ENCODE measurements at regions not wholly inside any gene's neighbourhood (a gene's known extent, or its start where the extent isn't known, plus 50 kb on each side); places are given as distances from the start of the nearest gene placed in this dataset.

DNA sequence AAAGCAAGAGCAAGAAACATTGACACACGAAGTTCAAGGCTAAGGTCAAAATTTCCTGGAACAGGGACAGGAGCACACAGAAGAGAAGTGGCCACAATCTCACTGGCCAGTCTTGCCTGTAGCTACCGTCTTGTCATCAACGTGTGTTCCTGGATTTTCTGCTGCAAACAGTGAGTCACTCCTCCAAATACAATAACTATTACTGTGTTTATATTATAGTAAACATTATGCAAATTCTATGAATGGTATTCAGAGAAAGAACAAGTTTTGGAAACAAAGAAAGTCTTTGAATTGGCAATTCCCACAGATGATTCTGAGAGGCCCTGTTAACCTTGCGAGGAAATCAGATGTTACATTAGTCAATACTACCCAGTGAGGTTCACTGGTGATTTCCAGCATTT lies 220.5 kb downstream of the FAM43A start:
- Histone ChIP-seq H4K5ac (ENCODE audit: insufficient read length, low read depth, low read length) (no peak overlapping the region), H2BK12ac (ENCODE audit: insufficient read length, low read depth, low read length) (no peak overlapping the region), H3K9me3 (ENCODE audit: control insufficient read depth, low read depth, low read length) (no peaks in the 10 kb centered on the region), H3K56ac (ENCODE audit: insufficient read length, low read depth, low read length) (no peak overlapping the region), H3K79me2 (ENCODE audit: insufficient read depth, low read length) (no peaks in the 10 kb centered on the region), H3K23ac (ENCODE audit: insufficient read length, low read depth, low read length) (no peak overlapping the region), H3K4ac (ENCODE audit: low read depth, low read length) (no peak overlapping the region), H3K27ac (ENCODE audit: insufficient read length, low read depth, low read length) (no peak overlapping the region), H2BK20ac (ENCODE audit: low read depth, low read length, poor library complexity, severe bottlenecking) (no peak overlapping the region), H3K27me3 (ENCODE audit: insufficient read depth, low read length) (no peaks in the 10 kb centered on the region), H3K4me1 (ENCODE audit: insufficient read depth, low read length) (no peaks in the 10 kb centered on the region), H4K91ac (ENCODE audit: insufficient read length, low read depth, low read length) (no peak overlapping the region), H3K18ac (ENCODE audit: insufficient read length, low read depth, low read length) (no peak overlapping the region), H3K14ac (ENCODE audit: insufficient read depth, low read length) (no peak overlapping the region), H3K23me2 (ENCODE audit: insufficient read length, low read depth, low read length, poor library complexity, severe bottlenecking) (no peaks in the 10 kb centered on the region), H2AFZ (ENCODE audit: low read length) (no peak overlapping the region), H4K20me1 (ENCODE audit: control insufficient read depth, insufficient read depth, insufficient read length) (no peaks in the 10 kb centered on the region), H2AK5ac (ENCODE audit: insufficient read length, low read length) (no peak overlapping the region), H2BK15ac (ENCODE audit: low read depth, low read length) (no peak overlapping the region), H2BK120ac (ENCODE audit: low read depth, low read length, poor library complexity, severe bottlenecking) (no peak overlapping the region), H4K8ac (replicated peaks; ENCODE audit: insufficient read length, low read depth, low read length) (no peak overlapping the region), H3K4me2 (ENCODE audit: insufficient read depth, insufficient read length, low read length) (no peak overlapping the region), H3T11ph (ENCODE audit: low read length) (no peak overlapping the region), H3K9ac (ENCODE audit: extremely low read depth, insufficient read length, low read length) (no peak overlapping the region), H2BK5ac (ENCODE audit: insufficient read length, low read length) (no peak overlapping the region), H3K79me1 (ENCODE audit: insufficient read depth, low read depth, low read length, poor library complexity, severe bottlenecking) (no peaks in the 10 kb centered on the region)
- WGBS (ENCODE audit: extremely low coverage, insufficient read length, low lambda C conversion rate), result no CpG with 5 or more reads among the region's 4 CpGs
- peaks cover 14 to 21% of the 10 kb centered on the region in 2 experiments for H3K9me3 Mint-ChIP-seq
- no peak for DNase-seq
- H3K27me3 Mint-ChIP-seq (ENCODE audit: low read depth), result peaks cover 1% of the 10 kb centered on the region; the same call in 1 of the 2 replicates
- peaks cover 3 to 14% (median 4%) of the 10 kb centered on the region in 3 experiments; a peak in 6 of 7 replicates for H3K36me3 Mint-ChIP-seq (ENCODE audit: insufficient read depth in 1 of 3, low read depth in 3 of 3)
- no peak overlapping the region for H3K27ac Mint-ChIP-seq
- H3K4me1 Mint-ChIP-seq, result no peaks in the 10 kb centered on the region
- H3K4me3 Mint-ChIP-seq, result no peak overlapping the region
- TF ChIP-seq, protein P1, sequence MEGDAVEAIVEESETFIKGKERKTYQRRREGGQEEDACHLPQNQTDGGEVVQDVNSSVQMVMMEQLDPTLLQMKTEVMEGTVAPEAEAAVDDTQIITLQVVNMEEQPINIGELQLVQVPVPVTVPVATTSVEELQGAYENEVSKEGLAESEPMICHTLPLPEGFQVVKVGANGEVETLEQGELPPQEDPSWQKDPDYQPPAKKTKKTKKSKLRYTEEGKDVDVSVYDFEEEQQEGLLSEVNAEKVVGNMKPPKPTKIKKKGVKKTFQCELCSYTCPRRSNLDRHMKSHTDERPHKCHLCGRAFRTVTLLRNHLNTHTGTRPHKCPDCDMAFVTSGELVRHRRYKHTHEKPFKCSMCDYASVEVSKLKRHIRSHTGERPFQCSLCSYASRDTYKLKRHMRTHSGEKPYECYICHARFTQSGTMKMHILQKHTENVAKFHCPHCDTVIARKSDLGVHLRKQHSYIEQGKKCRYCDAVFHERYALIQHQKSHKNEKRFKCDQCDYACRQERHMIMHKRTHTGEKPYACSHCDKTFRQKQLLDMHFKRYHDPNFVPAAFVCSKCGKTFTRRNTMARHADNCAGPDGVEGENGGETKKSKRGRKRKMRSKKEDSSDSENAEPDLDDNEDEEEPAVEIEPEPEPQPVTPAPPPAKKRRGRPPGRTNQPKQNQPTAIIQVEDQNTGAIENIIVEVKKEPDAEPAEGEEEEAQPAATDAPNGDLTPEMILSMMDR (conservative IDR thresholded peaks at IDR 0.05), result no peak
